GF-D8 (cell line): ENCODE measurements at regions not wholly inside any gene's neighbourhood (a gene's known extent, or its start where the extent isn't known, plus 50 kb on each side); places are given as distances from the start of the nearest gene placed in this dataset.

Experiments
- DNase-seq: peaks from one replicate; lab custom pipeline; 2025; lab: John Stamatoyannopoulos, UW

DNA sequence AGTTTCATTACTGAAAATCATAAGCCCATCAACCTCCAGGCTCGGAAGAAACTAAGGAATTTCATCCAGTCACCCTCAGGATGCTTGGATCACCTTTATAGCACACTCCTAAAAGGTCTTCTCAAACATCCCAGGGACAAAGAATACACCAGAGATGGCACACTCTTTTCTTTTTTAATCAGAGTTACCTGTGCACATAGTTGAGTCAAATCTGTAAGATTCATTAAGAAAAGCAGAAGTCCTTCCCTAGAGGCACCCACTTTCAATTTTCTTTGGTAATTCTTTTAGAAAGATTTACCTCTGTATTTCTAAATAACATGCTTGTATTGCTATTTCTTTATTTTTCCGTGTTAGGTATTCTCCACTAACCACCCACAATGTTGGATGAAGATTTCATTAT is 50.6 kb upstream of the IL6 start:
- DNase-seq = no peak

DNA sequence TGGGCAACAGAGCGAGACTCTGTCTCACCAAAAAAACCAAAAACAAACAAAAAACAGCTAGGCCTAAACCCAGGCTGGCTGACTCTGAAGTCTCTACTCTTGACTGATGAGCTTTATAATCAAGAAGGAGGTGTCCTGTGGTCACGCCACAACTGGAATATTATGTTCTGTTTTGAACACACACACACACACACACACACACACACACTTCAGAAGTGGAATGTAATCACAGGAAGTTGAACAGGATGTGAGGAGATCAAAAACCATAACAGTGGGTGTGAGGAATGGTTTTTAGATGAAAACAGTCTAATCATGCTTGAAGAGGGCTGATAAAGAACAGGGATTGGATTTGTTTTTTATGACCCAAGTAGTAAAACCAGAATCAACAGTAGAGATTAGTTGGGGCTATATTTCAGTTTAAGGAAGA is 51.1 kb upstream of the IL6 start:
- DNase-seq = no peak

DNA sequence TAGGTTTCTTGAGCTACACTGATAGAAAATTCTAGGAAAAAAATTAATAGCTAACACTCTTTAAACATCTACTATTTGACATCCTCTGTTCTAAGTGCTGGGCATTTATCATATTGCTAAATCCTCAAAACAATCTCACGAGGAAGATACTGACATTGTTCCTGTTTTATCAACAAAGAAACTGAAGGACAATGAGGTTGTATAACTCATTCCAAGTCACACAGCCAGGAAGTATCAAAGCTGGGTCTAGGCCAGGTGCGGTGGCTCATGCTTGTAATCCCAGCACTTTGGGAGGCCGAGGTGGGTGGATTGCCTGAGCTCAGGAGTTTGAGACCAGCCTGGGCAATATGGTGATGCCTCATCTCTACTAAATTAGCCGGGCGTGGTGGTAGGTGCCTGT is 51.6 kb upstream of the IL6 start:
- DNase-seq = no peak

DNA sequence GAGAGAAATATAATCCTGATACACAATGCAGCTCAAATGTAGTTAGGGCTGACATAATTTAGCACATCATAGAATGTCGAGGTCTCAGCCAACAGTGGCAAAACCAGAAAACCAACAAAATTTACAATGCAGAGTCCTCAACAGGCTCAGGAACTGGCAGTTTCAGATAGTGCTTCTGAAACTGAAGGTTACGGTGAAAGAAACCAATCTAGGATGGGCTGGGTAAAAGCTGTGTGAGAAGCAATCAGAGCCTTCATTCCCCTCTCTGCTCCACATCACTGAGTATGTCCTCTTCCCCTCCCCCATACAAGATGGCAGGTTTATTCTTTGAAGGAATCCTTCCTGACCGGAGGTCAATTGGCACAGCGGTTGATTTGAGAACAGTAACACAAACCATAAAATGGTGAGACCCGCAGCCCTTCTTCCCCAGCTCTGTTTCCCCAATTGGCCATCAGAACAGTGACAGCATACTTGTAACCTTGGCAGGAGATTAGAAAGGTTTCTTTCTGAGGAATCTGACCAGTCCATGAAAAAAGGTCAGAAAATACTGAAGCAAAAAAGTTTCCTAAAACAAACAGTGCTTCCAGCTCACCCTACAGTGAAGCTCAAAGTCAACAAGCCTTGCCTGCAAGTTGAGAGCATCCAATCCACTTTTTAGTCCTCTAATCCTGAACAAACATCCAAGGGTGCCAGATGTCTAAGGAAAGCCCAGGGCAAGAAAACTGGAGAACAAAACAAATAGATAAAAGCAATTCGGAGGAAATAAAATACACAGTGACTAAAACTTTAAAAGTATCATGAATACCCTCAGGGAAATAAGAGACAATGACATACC is 53.9 kb upstream of the IL6 start:
- DNase-seq = no peak

DNA sequence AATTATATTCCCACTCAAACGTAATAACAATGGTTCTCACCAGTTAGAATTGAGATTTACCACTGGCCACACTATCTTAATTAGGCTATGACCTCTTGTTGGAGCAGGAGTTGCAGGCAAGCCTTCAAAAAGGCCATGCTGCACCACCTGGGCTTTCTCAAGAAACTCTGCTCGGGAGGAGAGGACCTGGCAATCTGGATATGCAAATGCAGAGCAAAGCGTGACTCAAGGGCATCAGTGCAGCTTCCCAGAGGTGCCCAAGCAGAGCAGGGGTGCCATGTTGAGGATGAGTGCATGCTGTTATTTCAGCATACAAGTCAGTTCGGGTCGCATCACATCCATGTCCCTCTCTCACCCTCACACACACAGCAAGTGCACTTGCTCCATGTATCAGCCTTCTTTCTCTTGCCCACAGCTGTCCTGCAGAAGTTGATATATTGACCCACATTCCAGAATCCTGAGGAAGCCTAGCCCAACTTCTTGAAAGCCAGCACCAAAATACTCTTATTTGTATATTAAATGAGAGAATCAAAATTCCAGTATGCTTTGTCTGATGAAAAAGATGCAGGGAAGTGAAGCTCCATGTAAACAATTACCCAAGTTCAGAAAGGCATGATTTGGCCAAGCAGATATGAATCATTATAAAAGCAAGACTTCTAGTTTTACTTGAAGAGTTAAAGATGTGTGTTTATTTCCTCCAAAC is 55.7 kb upstream of the IL6 start:
- no peak for DNase-seq

DNA sequence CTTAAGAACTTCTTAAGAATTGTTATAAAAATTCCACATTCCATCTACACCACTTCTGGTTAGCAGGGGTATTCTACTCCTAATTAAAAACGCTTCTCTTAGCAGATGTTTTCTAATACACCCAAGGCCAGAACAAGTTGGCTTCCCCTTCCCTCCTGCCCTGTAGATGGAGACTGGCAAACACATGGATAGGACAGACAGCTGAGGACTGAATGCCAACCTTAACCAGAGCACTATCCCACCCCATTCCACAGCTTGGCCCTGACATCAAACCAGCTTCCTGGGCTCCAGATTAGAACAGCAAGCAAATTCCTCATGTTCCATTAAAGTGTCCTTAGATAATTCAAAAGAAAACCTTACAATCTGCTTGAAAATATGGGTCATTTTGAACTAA is 56.6 kb upstream of the IL6 start:
- no peak for DNase-seq

DNA sequence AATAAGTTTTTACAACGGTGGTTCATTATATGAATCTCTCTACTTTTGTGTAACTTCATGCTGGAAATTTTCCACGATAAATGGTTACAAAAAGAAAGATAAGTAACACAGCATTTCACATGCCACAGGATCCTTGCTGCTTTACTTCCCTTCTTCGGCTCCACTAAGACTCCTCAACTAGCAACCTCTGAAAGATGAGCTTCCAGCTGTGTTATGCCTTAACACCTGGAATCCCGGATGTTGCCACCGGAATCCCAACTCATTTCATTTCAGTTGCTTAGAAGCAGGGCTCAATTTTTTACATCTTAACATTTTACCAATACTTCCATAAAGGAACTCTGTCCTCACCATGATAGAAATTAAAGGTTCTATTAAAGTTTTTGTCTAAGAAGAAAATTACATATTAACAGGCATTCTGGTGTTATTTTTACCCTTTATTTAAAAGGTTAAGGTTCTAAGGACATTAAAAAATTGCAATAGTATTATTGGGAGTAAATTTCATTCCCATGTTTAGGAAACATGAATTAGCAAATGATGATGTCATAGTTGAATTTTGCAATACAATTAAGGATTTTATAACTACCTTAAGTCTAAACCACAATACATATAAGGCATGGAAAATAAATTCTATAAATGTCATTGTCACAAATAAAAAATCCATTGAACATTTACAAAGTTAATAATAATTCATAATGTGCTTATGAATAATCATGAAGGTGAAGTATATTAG is 57.1 kb upstream of the IL6 start:
- no peak for DNase-seq

DNA sequence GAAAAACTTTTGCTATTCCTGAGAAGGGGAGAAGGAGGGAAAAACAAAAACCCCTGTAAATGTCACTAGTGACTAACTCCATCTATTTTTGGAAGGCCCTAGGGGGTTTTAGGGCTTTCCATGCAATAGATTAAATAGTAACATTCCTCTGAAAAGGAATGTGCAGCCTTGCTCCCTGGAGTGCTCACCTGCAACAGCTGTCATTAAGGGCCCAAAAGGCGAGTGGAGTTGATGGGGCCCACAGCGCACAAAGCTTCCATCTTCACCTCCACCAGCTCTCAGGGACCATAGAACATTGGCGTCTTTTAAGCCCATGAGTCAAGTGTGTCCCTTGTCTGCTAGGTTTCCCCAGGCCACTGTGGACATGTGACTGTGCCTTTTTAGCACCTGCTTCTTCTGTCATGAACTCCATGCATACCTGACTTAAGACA is 58.0 kb upstream of the IL6 start:
- no peak for DNase-seq

DNA sequence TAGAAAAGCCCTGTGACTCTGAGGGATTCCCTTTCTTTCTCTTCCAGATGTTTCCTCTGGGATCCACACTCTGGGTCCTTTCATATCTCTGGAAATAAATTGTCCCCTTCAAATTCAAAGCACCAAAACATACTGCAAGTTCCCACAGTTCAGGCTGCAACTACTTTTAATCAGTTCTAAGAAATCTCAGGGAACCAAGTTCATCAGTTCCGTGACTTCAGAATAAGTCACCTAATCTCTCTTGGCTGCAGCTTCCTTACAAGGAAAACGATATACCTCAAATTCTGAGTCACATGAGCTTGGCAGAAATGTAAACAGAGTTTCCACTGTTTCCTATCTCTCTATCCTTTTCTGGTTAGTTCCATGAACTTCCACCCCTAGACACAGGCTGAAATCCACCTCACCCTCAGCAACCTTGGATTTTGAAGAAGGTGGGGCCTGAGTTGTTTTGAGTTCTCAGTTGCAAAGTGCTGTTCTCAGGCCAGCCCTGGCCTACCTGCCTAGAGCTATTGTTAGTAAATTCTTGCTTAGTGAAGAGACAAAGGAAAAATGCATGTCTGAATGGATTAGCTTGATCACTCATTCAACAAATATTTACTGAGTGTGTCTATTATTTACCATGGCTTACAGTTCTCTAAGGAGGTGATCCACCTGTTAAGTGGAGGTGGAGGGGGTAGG is 59.3 kb upstream of the IL6 start:
- DNase-seq = no peak

DNA sequence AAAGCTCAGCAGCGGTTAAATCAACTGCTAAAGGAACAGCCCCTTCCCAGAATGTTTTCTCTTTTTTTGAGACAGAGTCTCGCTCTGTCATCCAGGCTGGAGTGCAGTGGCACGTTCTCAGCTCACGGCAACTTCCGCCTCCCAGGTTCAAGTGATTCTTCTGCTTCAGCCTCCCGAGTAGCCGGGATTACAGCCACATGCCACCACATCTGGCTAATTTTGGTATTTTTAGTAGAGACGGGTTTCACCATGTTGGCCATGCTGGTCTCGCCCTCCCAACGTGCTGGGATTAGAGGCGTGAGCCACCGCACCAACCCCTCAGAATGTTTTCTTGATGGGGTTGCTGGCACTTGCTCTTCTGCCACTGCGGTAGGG is 59.8 kb upstream of the IL6 start:
- DNase-seq = no peak

DNA sequence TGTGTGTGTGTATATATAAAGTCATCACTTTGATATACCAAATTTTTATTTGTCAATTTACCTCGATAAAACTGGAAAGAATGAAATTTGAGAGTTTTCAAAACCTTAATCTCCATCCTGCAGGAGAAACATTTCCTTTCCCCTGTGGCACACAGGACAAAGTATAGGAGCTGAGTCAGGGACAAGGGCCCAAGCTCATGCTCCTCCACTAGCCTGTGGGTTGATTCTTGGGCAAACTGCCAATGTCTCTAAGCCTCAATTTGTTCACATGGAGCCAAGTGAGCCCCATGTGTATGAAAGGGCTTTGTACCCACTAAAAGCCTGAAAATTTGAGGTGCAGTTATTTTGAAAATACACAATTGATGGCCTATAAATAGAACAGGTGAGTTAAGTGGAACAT is 60.3 kb upstream of the IL6 start:
- no peak for DNase-seq

DNA sequence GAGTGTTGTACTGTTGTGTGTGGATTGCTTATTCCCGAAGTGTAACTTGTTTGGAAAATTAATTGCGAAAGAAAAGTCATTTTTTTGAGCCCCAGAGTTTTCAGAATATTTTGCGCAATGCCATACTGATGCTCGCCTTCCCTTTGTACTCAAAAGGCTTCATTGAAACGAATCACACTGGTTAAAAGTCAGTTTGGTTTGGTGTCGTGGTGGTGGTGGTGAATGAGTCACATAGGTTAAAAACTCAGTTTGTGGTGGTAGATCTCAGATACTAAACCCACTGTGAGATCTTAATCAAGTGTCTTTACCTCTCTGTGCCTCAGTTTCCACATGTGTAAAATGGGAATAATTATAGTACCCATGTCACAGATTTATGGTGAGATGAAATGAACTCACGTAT is 61.1 kb upstream of the IL6 start:
- no peak for DNase-seq

DNA sequence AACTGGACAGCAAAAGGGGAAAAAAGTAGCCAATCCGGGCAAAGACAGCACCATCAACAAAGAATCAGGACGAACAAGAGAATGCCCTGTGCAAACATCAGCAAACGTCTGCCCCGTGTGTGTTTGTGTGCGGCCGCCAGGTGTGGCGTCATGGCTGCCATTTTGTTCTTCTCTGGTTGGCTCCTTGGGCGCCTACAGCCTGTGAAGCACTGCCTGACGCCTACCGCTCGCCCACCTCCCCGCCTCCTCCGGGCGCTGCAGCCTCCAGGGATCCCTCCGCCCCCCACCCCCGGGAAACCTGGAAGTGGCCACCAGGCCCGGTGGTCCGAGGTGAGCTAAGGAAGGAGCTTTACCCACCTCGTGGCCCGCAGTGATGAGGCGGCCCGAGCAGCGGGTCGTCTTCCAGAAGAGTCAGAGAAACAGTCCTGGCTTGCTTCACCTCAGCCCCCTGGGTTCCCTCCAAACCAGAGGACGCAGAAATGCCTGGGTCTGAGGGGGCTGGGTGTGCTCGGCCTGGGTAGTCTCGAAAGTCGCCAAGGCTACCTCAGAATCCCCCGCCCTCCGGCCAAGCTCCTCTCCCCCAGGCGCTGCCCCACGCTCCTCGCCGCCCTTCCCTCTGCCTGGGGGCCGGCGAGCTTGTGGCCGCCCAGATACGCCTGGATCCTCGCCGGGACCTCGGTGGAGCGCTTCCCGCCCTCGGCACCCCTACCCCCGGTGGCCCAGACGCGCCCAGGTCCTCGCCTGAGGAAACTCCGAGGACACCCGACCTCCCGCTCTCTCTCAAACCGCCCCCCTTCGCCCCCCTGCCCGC is 61.8 kb upstream of the IL6 start:
- DNase-seq = no peak

DNA sequence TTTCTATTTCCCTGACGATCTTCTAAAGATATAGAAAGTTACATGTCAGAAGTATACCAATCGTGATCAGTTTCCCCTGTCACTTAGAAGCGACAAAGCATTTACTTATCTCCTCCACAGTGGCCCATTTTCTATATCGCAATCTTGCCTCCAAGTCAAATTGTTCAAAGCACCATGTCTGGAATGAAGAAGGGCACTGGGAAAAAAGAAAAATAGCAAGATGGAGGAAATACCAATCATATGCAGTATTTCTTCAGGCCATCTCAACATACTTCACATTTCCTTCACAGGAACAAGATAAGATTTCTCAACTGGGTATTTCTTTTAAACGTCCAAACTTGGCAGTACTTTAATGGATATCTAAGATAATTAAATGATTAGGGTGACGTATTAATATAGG is 63.3 kb upstream of the IL6 start:
- DNase-seq = no peak

DNA sequence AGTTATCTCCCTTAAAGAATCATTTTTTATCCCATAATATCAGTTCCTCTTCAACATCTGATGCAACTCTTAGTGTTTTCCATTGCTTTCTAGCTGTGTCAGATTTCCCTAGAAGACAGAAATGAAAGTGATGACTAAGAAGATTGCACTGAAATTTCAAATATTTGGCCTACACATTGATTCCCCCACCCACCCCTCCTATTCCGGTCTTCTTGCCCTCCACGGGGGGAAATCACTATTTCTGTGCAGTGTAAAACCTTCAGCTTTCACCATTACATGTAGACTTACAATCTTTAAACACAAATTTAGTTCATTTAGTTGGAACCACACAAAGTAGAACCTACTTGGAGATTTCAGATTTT is 63.7 kb upstream of the IL6 start:
- no peak for DNase-seq

DNA sequence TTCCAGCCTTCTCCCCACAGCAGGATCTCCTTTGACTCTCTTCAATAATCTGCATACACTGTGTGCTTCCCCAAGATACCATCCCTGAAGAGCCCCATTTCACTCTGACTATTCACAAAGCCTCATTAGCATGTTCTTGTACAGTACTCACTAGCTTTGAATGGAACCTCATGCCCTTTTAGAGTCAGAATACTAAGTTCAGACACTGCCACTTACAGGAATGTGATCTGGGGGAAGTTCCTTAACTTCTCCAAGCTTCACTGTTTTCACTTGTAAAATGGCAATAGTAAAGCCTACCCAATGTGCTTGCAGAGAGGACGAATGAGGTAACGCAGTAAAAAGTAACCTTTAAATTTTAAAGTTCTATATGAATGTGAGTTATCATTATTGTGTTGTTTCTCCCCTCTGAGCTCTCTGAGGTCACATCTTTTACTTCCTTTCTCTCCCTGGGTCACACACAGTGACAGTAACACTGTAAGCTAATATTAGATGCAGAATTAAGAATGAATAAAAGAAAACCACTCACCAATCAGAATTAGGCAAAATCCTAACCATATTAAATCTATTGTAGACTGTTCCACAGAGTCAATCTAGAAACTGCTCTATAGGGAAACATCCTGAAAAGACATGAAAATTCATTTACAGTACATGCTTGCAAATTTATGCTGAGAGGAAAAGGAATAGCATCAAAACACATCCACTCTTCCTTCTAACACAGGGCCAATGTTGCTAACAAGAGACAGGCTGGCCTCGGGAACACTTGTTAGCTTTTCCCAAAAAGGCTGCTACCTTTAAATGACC is 64.2 kb upstream of the IL6 start:
- no peak for DNase-seq

DNA sequence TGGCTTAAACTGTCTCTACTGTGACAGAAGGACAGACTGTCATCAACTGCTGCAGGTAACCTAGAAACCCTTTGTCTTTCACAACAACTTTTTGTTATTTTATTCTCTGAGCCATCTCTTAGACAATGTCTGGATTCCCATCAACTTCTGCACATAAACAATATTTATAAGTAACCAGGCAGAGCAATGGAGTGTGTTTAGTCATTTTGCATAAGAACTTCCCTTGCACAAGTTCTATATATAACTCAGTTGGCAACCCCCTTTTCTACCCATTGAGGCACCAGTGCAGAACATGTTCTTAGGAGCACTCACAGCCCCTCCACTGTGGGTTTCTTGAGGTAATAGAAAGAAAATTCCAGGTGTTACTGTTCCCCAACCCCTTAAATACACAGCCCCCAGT is 65.0 kb upstream of the IL6 start:
- DNase-seq = no peak

DNA sequence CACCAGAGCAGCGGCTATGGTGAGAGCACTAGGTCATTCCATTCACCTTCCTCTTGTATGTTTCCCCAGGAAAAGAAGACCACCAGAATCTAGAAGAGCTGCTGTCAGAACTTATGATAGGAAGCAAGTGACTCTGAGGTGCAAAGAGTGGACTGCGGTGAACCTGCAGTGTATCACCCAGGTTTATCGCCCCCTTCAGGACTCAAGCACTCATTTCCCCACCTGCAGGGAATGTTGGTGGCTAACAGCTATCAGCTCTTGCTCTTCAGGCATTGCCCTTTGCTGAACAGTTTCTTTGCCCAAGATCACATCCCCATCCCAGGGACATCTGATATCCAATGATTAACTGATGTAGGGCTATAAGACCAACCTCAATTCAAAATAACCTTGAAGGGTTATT is 66.3 kb upstream of the IL6 start:
- no peak for DNase-seq

DNA sequence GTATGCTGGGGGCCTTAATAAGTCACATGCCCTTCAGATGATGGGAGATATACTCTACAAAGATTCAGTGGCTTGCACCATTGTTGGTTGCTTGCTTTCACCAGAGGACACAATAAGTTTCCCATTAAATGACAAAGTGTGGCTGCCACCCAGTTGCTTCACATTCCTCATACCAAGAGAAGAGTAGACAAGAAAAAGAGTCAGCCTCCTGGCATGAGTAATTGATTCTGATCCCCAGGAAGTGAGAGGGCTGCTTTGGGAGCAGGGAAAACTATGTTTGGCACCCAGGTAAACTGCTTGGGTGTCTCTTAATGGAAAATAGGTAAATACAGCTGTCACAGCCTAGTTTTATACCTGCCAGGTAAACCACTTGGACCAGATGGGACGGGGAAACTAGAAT is 66.7 kb upstream of the IL6 start:
- no peak for DNase-seq

DNA sequence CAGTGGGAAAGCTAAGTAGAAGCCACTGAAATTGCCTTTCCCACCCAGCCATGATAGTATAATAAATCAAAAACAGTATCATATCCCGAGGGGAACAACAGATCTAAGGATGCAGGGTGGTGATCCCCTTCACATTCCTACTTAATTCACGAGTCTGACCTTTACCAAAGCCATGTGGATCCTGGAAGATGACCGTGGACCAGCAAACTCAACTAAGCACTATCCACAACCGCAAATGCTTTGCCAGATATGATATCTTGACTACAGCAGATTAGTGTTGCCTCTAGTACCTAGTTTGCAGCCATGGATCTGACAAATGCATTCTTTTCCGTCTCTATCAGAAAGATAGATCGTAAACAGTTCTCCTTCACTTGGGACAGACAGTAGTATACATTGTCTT is 67.3 kb upstream of the IL6 start:
- DNase-seq = no peak

DNA sequence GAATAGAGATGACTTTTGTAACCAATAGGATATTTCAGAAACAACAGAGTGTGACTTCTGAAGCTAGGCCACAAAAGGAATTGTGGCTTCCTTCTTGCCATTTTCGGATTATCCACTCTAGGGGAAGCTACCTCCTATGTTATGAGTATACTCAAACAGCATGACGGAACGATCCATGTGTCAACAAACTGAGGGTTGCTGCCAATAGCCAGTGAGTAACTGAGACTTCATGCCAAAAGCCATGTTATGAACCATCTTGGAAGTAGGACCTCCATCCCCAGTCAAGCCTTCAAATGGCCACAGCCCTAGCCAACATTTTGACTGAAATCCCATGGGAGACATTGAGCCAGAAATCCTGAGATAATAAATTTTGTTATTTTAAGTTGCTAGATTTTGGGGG is 69.0 kb upstream of the IL6 start:
- no peak for DNase-seq
